RWPE2 (cell line): ENCODE measurements at regions not wholly inside any gene's neighbourhood (a gene's known extent, or its start where the extent isn't known, plus 50 kb on each side); places are given as distances from the start of the nearest gene placed in this dataset.
"Not testable (repeated sequence)": the region's sequence is repeated elsewhere in the genome, so short reads cannot be mapped to it uniquely, and the experiment has no call there.

Experiments used
- ATAC-seq: fragments of 200-7000 bp; cut with Tn5 transposase; 3 replicates; pipeline ENCODE4 v1.9.1; 2021; ENCODE audit warnings: low read depth
- DNase-seq: peaks from one replicate; pipeline ENCODE4 v3.0.0-alpha.2; 2020; ENCODE audit warnings: low spot score
- H3K27ac ChIP-seq: fragments of 450-650 bp; 2 replicates; pipeline ENCODE4 v1.5.1; 2017; ENCODE audit warnings: mild to moderate bottlenecking; ENCODE audit not compliant: poor library complexity, severe bottlenecking
- H3K27me3 ChIP-seq: fragments of 250-450 bp; sonication (Bioruptor Pico); 2 replicates; pipeline ENCODE4 v1.5.1; 2021; ENCODE audit warnings: mild to moderate bottlenecking, moderate library complexity; ENCODE audit not compliant: insufficient read depth, poor library complexity, severe bottlenecking
- H3K36me3 ChIP-seq: fragments of 250-450 bp; sonication (Bioruptor Pico); 2 replicates; pipeline ENCODE4 v1.5.1; 2020; ENCODE audit warnings: low read depth, mild to moderate bottlenecking, moderate library complexity
- H3K4me1 ChIP-seq: fragments of 250-450 bp; sonication (Bioruptor Pico); 2 replicates; pipeline ENCODE4 v1.5.1; 2021; ENCODE audit warnings: mild to moderate bottlenecking, moderate library complexity; ENCODE audit not compliant: insufficient read depth, poor library complexity, severe bottlenecking
- H3K4me3 ChIP-seq: fragments of 250-450 bp; sonication (Bioruptor Pico); 2 replicates; pipeline ENCODE4 v1.5.1; 2021; ENCODE audit warnings: mild to moderate bottlenecking, moderate library complexity; ENCODE audit not compliant: severe bottlenecking
- H3K9me3 ChIP-seq: fragments of 250-450 bp; sonication (Bioruptor Pico); 2 replicates; pipeline ENCODE4 v1.5.1; 2021; ENCODE audit warnings: mild to moderate bottlenecking, moderate library complexity; ENCODE audit not compliant: severe bottlenecking
- TF ChIP-seq, protein P1 (sequence below): fragments of 450-650 bp; IDR thresholded peaks from one replicate; pipeline ENCODE4 v1.5.1; 2017; ENCODE audit warnings: mild to moderate bottlenecking, moderate library complexity; ENCODE audit not compliant: poor library complexity, severe bottlenecking

DNA sequence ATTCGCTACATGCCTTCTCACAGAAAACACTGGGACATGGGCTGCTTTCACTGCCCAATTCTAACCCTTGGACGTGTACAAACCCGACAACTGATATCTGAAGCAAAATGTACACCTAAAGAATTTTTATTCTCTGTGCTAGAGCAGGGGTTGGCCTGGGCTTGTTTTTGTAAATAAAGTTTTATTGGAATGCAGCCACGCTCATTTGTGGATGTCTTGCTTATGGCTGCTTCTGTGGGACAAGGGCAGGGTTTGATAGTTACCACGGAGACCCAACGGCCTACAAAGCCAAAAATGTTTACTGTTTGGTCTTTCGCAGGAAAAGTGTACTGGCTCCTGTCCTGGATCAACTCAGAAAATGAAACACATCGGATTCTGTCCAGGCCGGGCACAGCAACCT lies 58.1 kb upstream of the APCDD1L start:
- Histone ChIP-seq H3K4me3 (no peak overlapping the region), H3K27ac (no peak overlapping the region), H3K27me3 (no peaks in the 10 kb centered on the region), H3K9me3 (no peaks in the 10 kb centered on the region), H3K36me3 (no peaks in the 10 kb centered on the region), H3K4me1 (no peaks in the 10 kb centered on the region)
- no peak for DNase-seq
- no peak for ATAC-seq
- TF ChIP-seq, protein P1, sequence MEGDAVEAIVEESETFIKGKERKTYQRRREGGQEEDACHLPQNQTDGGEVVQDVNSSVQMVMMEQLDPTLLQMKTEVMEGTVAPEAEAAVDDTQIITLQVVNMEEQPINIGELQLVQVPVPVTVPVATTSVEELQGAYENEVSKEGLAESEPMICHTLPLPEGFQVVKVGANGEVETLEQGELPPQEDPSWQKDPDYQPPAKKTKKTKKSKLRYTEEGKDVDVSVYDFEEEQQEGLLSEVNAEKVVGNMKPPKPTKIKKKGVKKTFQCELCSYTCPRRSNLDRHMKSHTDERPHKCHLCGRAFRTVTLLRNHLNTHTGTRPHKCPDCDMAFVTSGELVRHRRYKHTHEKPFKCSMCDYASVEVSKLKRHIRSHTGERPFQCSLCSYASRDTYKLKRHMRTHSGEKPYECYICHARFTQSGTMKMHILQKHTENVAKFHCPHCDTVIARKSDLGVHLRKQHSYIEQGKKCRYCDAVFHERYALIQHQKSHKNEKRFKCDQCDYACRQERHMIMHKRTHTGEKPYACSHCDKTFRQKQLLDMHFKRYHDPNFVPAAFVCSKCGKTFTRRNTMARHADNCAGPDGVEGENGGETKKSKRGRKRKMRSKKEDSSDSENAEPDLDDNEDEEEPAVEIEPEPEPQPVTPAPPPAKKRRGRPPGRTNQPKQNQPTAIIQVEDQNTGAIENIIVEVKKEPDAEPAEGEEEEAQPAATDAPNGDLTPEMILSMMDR: no peak

GRCh38 chr20:58572428-58572763 lies 57.2 kb upstream of the APCDD1L start:
- not testable (repeated sequence) for H3K36me3 ChIP-seq, DNase-seq, H3K4me3 ChIP-seq, H3K4me1 ChIP-seq, H3K27ac ChIP-seq, H3K27me3 ChIP-seq, H3K9me3 ChIP-seq, ATAC-seq

- no peaks in the 10 kb centered on the region for H3K27me3 ChIP-seq
- TF ChIP-seq, protein P1: no peak
- no peak for ATAC-seq
These were observed 56.7 kb upstream of the APCDD1L start for GRCh38 chr20:58571693-58572427.

DNA sequence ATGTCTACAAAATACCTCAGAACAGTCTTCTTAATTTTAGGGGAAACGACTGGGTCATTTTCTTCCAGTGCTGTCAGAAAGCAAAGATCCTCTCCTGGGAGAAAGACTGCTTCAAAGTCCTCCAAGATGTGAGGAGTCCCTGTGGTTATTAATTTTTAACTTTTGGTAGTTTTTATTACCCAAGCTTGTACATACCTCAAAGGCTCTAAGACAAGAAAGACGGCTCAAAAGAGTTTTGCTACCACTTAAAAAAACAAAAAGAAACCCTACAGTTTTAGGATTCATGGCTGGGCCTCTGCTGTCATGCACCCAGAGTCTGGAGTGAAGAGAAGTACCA lies 56.1 kb upstream of the APCDD1L start:
- ATAC-seq: no peak
- Histone ChIP-seq H3K4me1 (no peaks in the 10 kb centered on the region), H3K36me3 (no peaks in the 10 kb centered on the region), H3K27me3 (no peaks in the 10 kb centered on the region), H3K9me3 (no peaks in the 10 kb centered on the region), H3K27ac (no peak overlapping the region), H3K4me3 (no peak overlapping the region)
- no peak for DNase-seq
- TF ChIP-seq, protein P1: no peak

More at GRCh38 chr20:58571693-58572427, 56.7 kb upstream of the APCDD1L start:
- Histone ChIP-seq H3K4me3 (no peak overlapping the region), H3K27ac (no peak overlapping the region), H3K4me1 (no peaks in the 10 kb centered on the region), H3K36me3 (no peaks in the 10 kb centered on the region), H3K9me3 (no peaks in the 10 kb centered on the region)
- no peak for DNase-seq

DNA sequence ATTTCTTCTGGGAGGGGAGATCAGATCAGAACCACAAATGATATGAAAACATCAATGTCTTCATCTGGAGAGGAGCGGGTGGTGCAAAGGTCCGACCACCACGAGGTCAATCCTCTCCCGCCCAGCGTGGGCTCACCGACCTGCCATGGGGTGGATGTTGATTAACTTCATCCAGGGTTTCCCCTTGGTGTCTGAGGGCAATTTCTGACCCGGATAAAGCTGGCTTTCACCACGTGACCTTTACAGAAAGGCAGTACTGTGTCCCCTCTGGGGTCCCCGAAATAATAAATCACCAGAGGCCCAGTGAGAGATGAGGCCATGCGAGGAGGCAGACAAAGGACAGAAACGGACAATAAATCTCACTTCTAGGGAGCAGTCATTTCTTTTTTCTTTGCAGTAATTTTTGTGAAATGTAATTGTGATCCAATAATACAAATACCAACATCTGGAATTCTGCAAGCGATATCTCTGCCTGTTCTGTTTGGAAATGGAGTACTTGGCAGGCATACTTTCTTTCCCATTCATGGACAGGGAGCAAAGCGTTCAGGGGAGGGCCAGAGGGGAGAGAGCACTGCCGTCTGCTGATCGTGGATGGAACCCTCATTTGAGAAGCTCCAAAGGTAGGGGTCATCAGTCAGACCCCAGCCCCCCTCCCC lies 55.1 kb upstream of the APCDD1L start:
- DNase-seq (no peak), ATAC-seq (no peak)
- Histone ChIP-seq H3K27ac (no peak overlapping the region), H3K4me1 (no peaks in the 10 kb centered on the region), H3K27me3 (no peaks in the 10 kb centered on the region), H3K4me3 (no peak overlapping the region), H3K9me3 (no peaks in the 10 kb centered on the region), H3K36me3 (no peaks in the 10 kb centered on the region)
- TF ChIP-seq, protein P1: no peak
